ENCODE measurements at regions not wholly inside any gene's neighbourhood (a gene's known extent, or its start where the extent isn't known, plus 50 kb on each side); places are given as distances from the start of the nearest gene placed in this dataset.

- Histone ChIP-seq H3K9me3 (no peaks in the 10 kb centered on the region), H3K4me1 (peaks cover 0 to 8% (median 0%) of the 10 kb centered on the region in 4 donors), H3K27ac (no peak overlapping the region), H3K36me3 (no peaks in the 10 kb centered on the region), H3K27me3 (no peaks in the 10 kb centered on the region), H3K4me3 (no peak overlapping the region)
- no peak for TF ChIP-seq CTCF (IDR thresholded peaks at IDR 0.05)
- no peak for TF ChIP-seq EP300 (IDR thresholded peaks at IDR 0.05)
- no peak for TF ChIP-seq POLR2A (IDR thresholded peaks at IDR 0.05)
- TF ChIP-seq POLR2AphosphoS5 (IDR thresholded peaks at IDR 0.05), result no peak
- intact Hi-C loops (cut with DNase I; ENCODE audit: low total_unique reads), result no loop called here
- DNase-seq, result no peak
- 84 to 91% (median 86%) methylated on average over 5 of the region's 5 CpGs for WGBS, 5 donors
Observed at GRCh38 chr7:41449694-41450093, 253.2 kb downstream of the INHBA start.

GRCh38 chr7:41449286-41449685, 253.6 kb downstream of the INHBA start:
- Histone ChIP-seq H3K27ac (no peak overlapping the region), H3K4me3 (no peak overlapping the region), H3K27me3 (no peaks in the 10 kb centered on the region), H3K36me3 (no peaks in the 10 kb centered on the region), H3K4me1 (peaks cover 0 to 8% (median 0%) of the 10 kb centered on the region in 4 donors), H3K9me3 (no peaks in the 10 kb centered on the region)
- intact Hi-C loops (cut with DNase I; ENCODE audit: low total_unique reads), result no loop called here
- DNase-seq, result no peak
- TF ChIP-seq EP300 (IDR thresholded peaks at IDR 0.05), result no peak
- TF ChIP-seq CTCF (IDR thresholded peaks at IDR 0.05), result no peak
- TF ChIP-seq POLR2A (IDR thresholded peaks at IDR 0.05), result no peak
- TF ChIP-seq POLR2AphosphoS5 (IDR thresholded peaks at IDR 0.05), result no peak
- 55 to 74% (median 65%) methylated on average over 3 of the region's 3 CpGs for WGBS, 5 donors

DNA sequence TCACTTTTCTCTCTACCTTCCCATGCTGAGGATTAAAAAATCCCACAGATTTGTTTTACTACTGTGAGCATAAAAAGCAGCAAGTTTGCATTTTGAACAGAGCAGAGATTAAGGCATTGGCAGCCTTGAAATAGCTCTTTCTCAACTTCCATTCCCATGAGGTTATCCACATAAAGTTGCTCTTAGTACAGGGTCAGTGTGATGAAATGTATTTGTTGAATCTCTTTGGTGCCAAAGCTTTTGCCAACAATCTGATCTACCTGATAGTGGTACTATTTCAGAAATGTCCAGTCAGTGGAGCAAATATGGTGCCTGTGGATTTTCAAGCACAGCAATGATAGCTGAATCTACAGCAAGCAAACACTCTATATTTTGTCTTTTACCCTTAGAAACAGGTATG, 254.8 kb downstream of the INHBA start:
- H3K27ac ChIP-seq, result no peak overlapping the region
- intact Hi-C loops (cut with DNase I; ENCODE audit: low total_unique reads), result no loop called here
- H3K27me3 ChIP-seq, result no peaks in the 10 kb centered on the region
- H3K36me3 ChIP-seq, result no peaks in the 10 kb centered on the region
- no peak overlapping the region for H3K4me3 ChIP-seq
- H3K4me1 ChIP-seq, result peaks cover 0 to 8% (median 0%) of the 10 kb centered on the region in 4 donors
- no peaks in the 10 kb centered on the region for H3K9me3 ChIP-seq
- no peak for TF ChIP-seq CTCF (IDR thresholded peaks at IDR 0.05)
- TF ChIP-seq EP300 (IDR thresholded peaks at IDR 0.05), result no peak
- DNase-seq, result no peak

- Histone ChIP-seq H3K4me3 (no peak overlapping the region), H3K36me3 (no peaks in the 10 kb centered on the region), H3K27ac (no peak overlapping the region), H3K9me3 (no peaks in the 10 kb centered on the region), H3K27me3 (no peaks in the 10 kb centered on the region), H3K4me1 (peaks cover 0 to 8% (median 0%) of the 10 kb centered on the region in 4 donors)
- intact Hi-C loops (cut with DNase I; ENCODE audit: low total_unique reads), result no loop called here
- WGBS, 5 donors, result 78 to 89% (median 82%) methylated on average over 9 of the region's 9 CpGs
- TF ChIP-seq POLR2AphosphoS5 (IDR thresholded peaks at IDR 0.05) (no peak), CTCF (IDR thresholded peaks at IDR 0.05) (no peak), POLR2A (IDR thresholded peaks at IDR 0.05) (no peak), EP300 (IDR thresholded peaks at IDR 0.05) (no peak)
- no peak for DNase-seq
Observed at GRCh38 chr7:41447450-41448042, 255.3 kb downstream of the INHBA start.

All from stomach (tissue), 8 donors.